ENCODE measurements at regions not wholly inside any gene's neighbourhood (a gene's known extent, or its start where the extent isn't known, plus 50 kb on each side); places are given as distances from the start of the nearest gene placed in this dataset.

- Histone ChIP-seq H3K4me3 (ENCODE audit: low read depth, low read length) (no peak overlapping the region), H3K27ac (ENCODE audit: low read depth, low read length) (no peak overlapping the region), H3K9me3 (ENCODE audit: control insufficient read depth, insufficient read depth, low read length) (no peaks in the 10 kb centered on the region), H3K27me3 (ENCODE audit: control insufficient read depth, insufficient read depth, low read length) (peaks cover 2% of the 10 kb centered on the region)
- CTCF ChIA-PET: no interaction called here
- no peak for DNase-seq (ENCODE audit: low read depth, low spot score)
- POLR2A ChIA-PET: no interaction called here
- TF ChIP-seq, protein P1, sequence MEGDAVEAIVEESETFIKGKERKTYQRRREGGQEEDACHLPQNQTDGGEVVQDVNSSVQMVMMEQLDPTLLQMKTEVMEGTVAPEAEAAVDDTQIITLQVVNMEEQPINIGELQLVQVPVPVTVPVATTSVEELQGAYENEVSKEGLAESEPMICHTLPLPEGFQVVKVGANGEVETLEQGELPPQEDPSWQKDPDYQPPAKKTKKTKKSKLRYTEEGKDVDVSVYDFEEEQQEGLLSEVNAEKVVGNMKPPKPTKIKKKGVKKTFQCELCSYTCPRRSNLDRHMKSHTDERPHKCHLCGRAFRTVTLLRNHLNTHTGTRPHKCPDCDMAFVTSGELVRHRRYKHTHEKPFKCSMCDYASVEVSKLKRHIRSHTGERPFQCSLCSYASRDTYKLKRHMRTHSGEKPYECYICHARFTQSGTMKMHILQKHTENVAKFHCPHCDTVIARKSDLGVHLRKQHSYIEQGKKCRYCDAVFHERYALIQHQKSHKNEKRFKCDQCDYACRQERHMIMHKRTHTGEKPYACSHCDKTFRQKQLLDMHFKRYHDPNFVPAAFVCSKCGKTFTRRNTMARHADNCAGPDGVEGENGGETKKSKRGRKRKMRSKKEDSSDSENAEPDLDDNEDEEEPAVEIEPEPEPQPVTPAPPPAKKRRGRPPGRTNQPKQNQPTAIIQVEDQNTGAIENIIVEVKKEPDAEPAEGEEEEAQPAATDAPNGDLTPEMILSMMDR (IDR thresholded peaks at IDR 0.05; ENCODE audit: low read depth, low read length): no peak
Measured at GRCh38 chr12:113528606-113529293, 57.1 kb upstream of the LHX5 start.

DNA sequence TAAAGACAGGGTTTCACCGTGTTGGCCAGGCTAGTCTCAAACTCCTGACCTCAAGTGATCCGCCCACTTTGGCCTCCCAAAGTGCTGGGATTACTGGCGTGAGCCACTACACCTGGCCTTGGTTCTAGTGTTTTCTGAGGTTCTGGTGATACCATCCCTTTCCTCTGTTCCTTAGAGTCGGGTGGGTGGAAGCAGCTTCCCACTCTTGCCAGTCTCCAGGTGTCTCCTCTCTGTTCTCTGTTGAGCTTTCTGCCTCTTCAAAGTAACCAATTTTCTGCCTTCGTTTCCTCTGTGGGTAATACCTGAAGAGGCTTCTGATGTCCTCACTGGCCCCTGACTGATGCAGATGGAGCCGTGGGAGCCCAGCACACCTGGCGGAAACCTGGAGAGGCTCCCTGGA lies 53.4 kb upstream of the LHX5 start:
- CTCF ChIA-PET: no interaction called here
- POLR2A ChIA-PET: no interaction called here
- Histone ChIP-seq H3K4me3 (ENCODE audit: low read depth, low read length) (no peak overlapping the region), H3K27ac (ENCODE audit: low read depth, low read length) (no peak overlapping the region), H3K27me3 (ENCODE audit: control insufficient read depth, insufficient read depth, low read length) (peaks cover 11% of the 10 kb centered on the region), H3K9me3 (ENCODE audit: control insufficient read depth, insufficient read depth, low read length) (no peaks in the 10 kb centered on the region)
- no peak for DNase-seq (ENCODE audit: low read depth, low spot score)
- TF ChIP-seq, protein P1 (IDR thresholded peaks at IDR 0.05; ENCODE audit: low read depth, low read length): no peak

GRCh38 chr12:113524495-113524894 lies 52.8 kb upstream of the LHX5 start:
- Histone ChIP-seq H3K4me3 (ENCODE audit: low read depth, low read length) (no peak overlapping the region), H3K27me3 (ENCODE audit: control insufficient read depth, insufficient read depth, low read length) (peaks cover 14% of the 10 kb centered on the region), H3K27ac (ENCODE audit: low read depth, low read length) (no peak overlapping the region), H3K9me3 (ENCODE audit: control insufficient read depth, insufficient read depth, low read length) (no peaks in the 10 kb centered on the region)
- TF ChIP-seq, protein P1 (IDR thresholded peaks at IDR 0.05; ENCODE audit: low read depth, low read length): no peak
- ChIA-PET POLR2A (interaction anchor here (0.6 kb wide), 1 partner anchor 67 kb away, joined by 4 read pairs; no protein-coding TSS in a partner anchor), CTCF (interaction anchor here (0.7 kb wide), 1 partner anchor 590 kb away, joined by 5 read pairs; no protein-coding TSS in a partner anchor)
- DNase-seq (ENCODE audit: low read depth, low spot score): no peak

DNA sequence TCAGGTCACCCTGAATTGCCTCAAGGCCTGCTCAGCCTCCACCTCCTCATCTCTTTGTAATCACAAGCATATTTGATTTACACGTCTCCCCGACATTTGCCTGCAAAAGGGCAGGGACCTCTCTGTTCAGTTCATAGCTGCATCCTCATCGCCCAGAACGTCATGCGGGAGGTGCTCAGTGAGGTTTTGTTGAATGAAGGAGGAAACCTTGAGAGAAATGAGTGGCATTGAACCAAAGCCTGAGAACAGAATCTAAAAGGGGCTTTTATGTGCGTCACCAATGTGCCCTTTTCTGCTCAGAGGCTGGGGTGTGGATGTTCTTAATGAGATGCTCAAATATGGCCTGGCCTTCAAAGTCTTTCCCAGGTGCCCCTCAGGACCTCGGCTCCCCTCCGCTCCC lies 50.0 kb upstream of the LHX5 start:
- ChIA-PET CTCF (no interaction called here), POLR2A (no interaction called here)
- no peak for DNase-seq (ENCODE audit: low read depth, low spot score)
- H3K9me3 ChIP-seq (ENCODE audit: control insufficient read depth, insufficient read depth, low read length): no peaks in the 10 kb centered on the region
- peaks cover 19% of the 10 kb centered on the region for H3K27me3 ChIP-seq (ENCODE audit: control insufficient read depth, insufficient read depth, low read length)
- H3K4me3 ChIP-seq (ENCODE audit: low read depth, low read length): no peak overlapping the region
- no peak overlapping the region for H3K27ac ChIP-seq (ENCODE audit: low read depth, low read length)
- TF ChIP-seq, protein P1 (IDR thresholded peaks at IDR 0.05; ENCODE audit: low read depth, low read length): no peak

All from AG04450 (cell line).